HCT116 (cell line): ENCODE measurements at regions not wholly inside any gene's neighbourhood (a gene's known extent, or its start where the extent isn't known, plus 50 kb on each side); places are given as distances from the start of the nearest gene placed in this dataset.

Experiments
- ATAC-seq: fragments of 200-7000 bp; cut with Tn5 transposase; 2 replicates; pipeline ENCODE4 v1.9.1; 2020; ENCODE audit warnings: mild to moderate bottlenecking, moderate library complexity
- BruUV-seq: library from RNA; stranded (reverse); fragments of 400-500 nt; replicated peaks from 2 replicates; lab custom pipeline; 2021; lab: Mats Ljungman, UMichigan
- CTCF ChIA-PET: fragments of 300-600 bp; sonication (Branson Sonifier 250); formaldehyde crosslinking; loops from one replicate; lab custom pipeline; 2021; ENCODE audit warnings: antibody characterized with exemption; lab: Charles Lee
- POLR2A ChIA-PET: fragments of 300-600, 350-600 bp; sonication (Branson Sonifier 250); formaldehyde crosslinking; loops from one replicate; lab custom pipeline; 2021; ENCODE audit warnings: antibody characterized with exemption; lab: Charles Lee
- RAD21 ChIA-PET, 2 experiments: fragments of 300-600 bp; sonication (Branson Sonifier 250); formaldehyde crosslinking; loops; one replicate each; lab custom pipeline; 2023; ENCODE audit warnings: low total read pairs in 2 of 2; ENCODE audit not compliant: uncharacterized antibody in 2 of 2, unreplicated experiment in 2 of 2, low non-redundant PET in 1 of 2; lab: Charles Lee
- DNase-seq: peaks from one replicate; pipeline ENCODE4 v3.0.0-alpha.2; 2010; ENCODE audit warnings: low read depth, low spot score
- H2AFZ ChIP-seq: fragments of 200-600 bp; shearing (Covaris generic), sonication (generic); 2 replicates; pipeline ENCODE4 v1.6.1; 2017; ENCODE audit warnings: low read depth, mixed run types, mixed read lengths, antibody characterized with exemption, low read length; ENCODE audit not compliant: poor library complexity, severe bottlenecking
- H3K27ac ChIP-seq: 2 replicates; pipeline ENCODE4 v1.5.1; 2012; ENCODE audit warnings: low read depth, low read length
- H3K27me3 ChIP-seq: fragments of 200-600 bp; sonication (generic); 2 replicates; pipeline ENCODE4 v1.6.1; 2016; ENCODE audit warnings: mixed run types, low read length, mixed read lengths; ENCODE audit not compliant: insufficient read depth
- H3K36me3 ChIP-seq, 2 experiments: fragments of 200-500 bp in 1 of 2; fragments of 200-600 bp in 1 of 2; sonication (Bioruptor generic) in 1 of 2; sonication (generic) in 1 of 2; 2 replicates each; pipeline versions ENCODE4 v1.5.1 to v1.6.1; 2014 to 2016; ENCODE audit warnings: low read length in 2 of 2, inconsistent platforms in 1 of 2, mixed read lengths in 1 of 2, mixed run types in 1 of 2; ENCODE audit not compliant: insufficient read depth in 2 of 2, control insufficient read depth in 1 of 2
- H3K4me1 ChIP-seq, 2 experiments: fragments of 200-600 bp in 1 of 2; sonication (generic) in 1 of 2; 2 replicates each; pipeline versions ENCODE4 v1.5.1 to v1.6.1; 2012 to 2017; ENCODE audit warnings: low read length in 2 of 2, inconsistent platforms in 1 of 2, mild to moderate bottlenecking in 1 of 2, mixed read lengths in 1 of 2, mixed run types in 1 of 2, moderate library complexity in 1 of 2; ENCODE audit not compliant: insufficient read depth in 2 of 2, control insufficient read depth in 1 of 2
- H3K4me2 ChIP-seq: fragments of 200-600 bp; sonication (generic); 2 replicates; pipeline ENCODE4 v1.6.1; 2017; ENCODE audit warnings: mixed run types, low read length, mixed read lengths
- H3K4me3 ChIP-seq, 2 experiments: fragments of 200-600 bp in 1 of 2; sonication (generic) in 1 of 2; replicated peaks in 1 of 2; 2 replicates each; pipeline ENCODE4 v1.5.1; 2011 to 2016; ENCODE audit warnings: low read length in 2 of 2, control low read depth in 1 of 2, low read depth in 1 of 2, mild to moderate bottlenecking in 1 of 2, mixed read lengths in 1 of 2, mixed run types in 1 of 2
- H3K79me2 ChIP-seq: fragments of 200-600 bp; sonication (generic); 2 replicates; pipeline ENCODE4 v1.6.1; 2017; ENCODE audit warnings: mild to moderate bottlenecking, mixed run types, low read length, moderate library complexity, mixed read lengths; ENCODE audit not compliant: insufficient read depth
- H3K9ac ChIP-seq: fragments of 200-600 bp; sonication (generic); 2 replicates; pipeline ENCODE4 v1.6.1; 2016; ENCODE audit warnings: low read length, mixed read lengths
- H3K9me2 ChIP-seq: fragments of 200-600 bp; sonication (generic), shearing (Covaris generic); 2 replicates; pipeline ENCODE4 v1.6.1; 2017; ENCODE audit warnings: mixed run types, mild to moderate bottlenecking, moderate library complexity; ENCODE audit not compliant: insufficient read depth
- H3K9me3 ChIP-seq, 2 experiments: fragments of 200-500 bp in 1 of 2; fragments of 200-600 bp in 1 of 2; sonication (Bioruptor generic) in 1 of 2; sonication (generic) in 1 of 2; 2 replicates each; pipeline ENCODE4 v1.6.1; 2014 to 2017; ENCODE audit warnings: low read length in 2 of 2, mixed read lengths in 2 of 2, inconsistent platforms in 1 of 2, low read depth in 1 of 2, mild to moderate bottlenecking in 1 of 2, mixed run types in 1 of 2, moderate library complexity in 1 of 2; ENCODE audit not compliant: control insufficient read depth in 1 of 2, insufficient read depth in 1 of 2
- H4K20me1 ChIP-seq: fragments of 200-600 bp; sonication (generic), shearing (Covaris generic); 2 replicates; pipeline ENCODE4 v1.6.1; 2017; ENCODE audit warnings: mixed run types, mild to moderate bottlenecking, moderate library complexity; ENCODE audit not compliant: insufficient read depth
- CBX3 ChIP-seq: IDR thresholded peaks from 2 replicates; pipeline ENCODE4 v1.6.1; 2012; ENCODE audit warnings: low read depth
- EGR1 ChIP-seq: IDR thresholded peaks from 2 replicates; pipeline ENCODE4 v1.6.1; 2012; ENCODE audit warnings: low read depth
- EZH2 ChIP-seq: fragments of 200-600 bp; sonication (generic); IDR thresholded peaks from 2 replicates; pipeline ENCODE4 v1.6.1; 2017; ENCODE audit warnings: antibody characterized with exemption, mixed run types
- EZH2phosphoT487 ChIP-seq: fragments of 200-600 bp; IDR thresholded peaks from 2 replicates; pipeline ENCODE4 v1.6.1; 2018; ENCODE audit warnings: antibody characterized with exemption, borderline replicate concordance
- JUND ChIP-seq: IDR thresholded peaks from 2 replicates; pipeline ENCODE4 v1.6.1; 2012
- MAX ChIP-seq: IDR thresholded peaks from 2 replicates; pipeline ENCODE4 v1.6.1; 2012
- POLR2A ChIP-seq: IDR thresholded peaks from 2 replicates; pipeline ENCODE4 v1.7.0; 2011; ENCODE audit warnings: borderline replicate concordance; ENCODE audit not compliant: insufficient read depth, insufficient read length; ENCODE audit errors: extremely low read depth
- RAD21 ChIP-seq: IDR thresholded peaks from 2 replicates; pipeline ENCODE4 v1.6.1; 2012; ENCODE audit warnings: low read depth, mild to moderate bottlenecking
- REST ChIP-seq: IDR thresholded peaks from 2 replicates; pipeline ENCODE4 v1.6.1; 2012; ENCODE audit warnings: low read depth
- SRF ChIP-seq: IDR thresholded peaks from 2 replicates; pipeline ENCODE4 v1.6.1; 2012; ENCODE audit warnings: low read depth
- YY1 ChIP-seq: IDR thresholded peaks from 2 replicates; pipeline ENCODE4 v1.6.1; 2011; ENCODE audit warnings: low read length, low read depth, moderate library complexity, mild to moderate bottlenecking; ENCODE audit not compliant: insufficient replicate concordance; ENCODE audit errors: extremely low read depth
- ZBTB33 ChIP-seq: IDR thresholded peaks from 2 replicates; pipeline ENCODE4 v1.6.1; 2011; ENCODE audit warnings: mild to moderate bottlenecking, low read length, moderate library complexity; ENCODE audit not compliant: insufficient replicate concordance; ENCODE audit errors: extremely low read depth
- intact Hi-C: fragments of 100-400 bp; cut with micrococcal nuclease; formaldehyde crosslinking; loops from 2 replicates; pipeline ENCODE4 v1.10.0; 2022
- TF ChIP-seq, protein P1 (sequence below): IDR thresholded peaks from 2 replicates; pipeline ENCODE4 v1.6.1; 2012

GRCh38 chr6:149248693-149249369, 68.7 kb upstream of the TAB2 start:
- H3K4me1 ChIP-seq: peaks cover 11 to 15% of the 10 kb centered on the region in 2 experiments; a peak in 3 of 4 replicates
- H3K9me3 ChIP-seq: no peaks in the 10 kb centered on the region
- H2AFZ ChIP-seq: peak overlapping the region; percentile 23
- no peaks in the 10 kb centered on the region for H4K20me1 ChIP-seq
- no peaks in the 10 kb centered on the region for H3K9me2 ChIP-seq
- H3K79me2 ChIP-seq: no peaks in the 10 kb centered on the region
- no peak overlapping the region for H3K27ac ChIP-seq
- intact Hi-C loops: no loop called here
- H3K36me3 ChIP-seq: no peaks in the 10 kb centered on the region
- CTCF ChIA-PET: no interaction called here
- DNase-seq (peak; percentile 21), ATAC-seq (peak; percentile 86)
- POLR2A ChIA-PET: no interaction called here
- RAD21 ChIA-PET: no interaction called here
- H3K27me3 ChIP-seq: no peaks in the 10 kb centered on the region
- peak; percentile 53; the same call in 1 of the 2 replicates for TF ChIP-seq CBX3
- TF ChIP-seq EGR1: no peak
- TF ChIP-seq ZBTB33: no peak
- no peak for TF ChIP-seq EZH2phosphoT487
- no peak for TF ChIP-seq JUND
- TF ChIP-seq RAD21: 0 out of 2 replicates have a peak, but pooled peaks have one; percentile 4
- TF ChIP-seq EZH2: no peak
- TF ChIP-seq POLR2A: no peak
- no peak for TF ChIP-seq REST
- TF ChIP-seq YY1: no peak
- TF ChIP-seq, protein P1, sequence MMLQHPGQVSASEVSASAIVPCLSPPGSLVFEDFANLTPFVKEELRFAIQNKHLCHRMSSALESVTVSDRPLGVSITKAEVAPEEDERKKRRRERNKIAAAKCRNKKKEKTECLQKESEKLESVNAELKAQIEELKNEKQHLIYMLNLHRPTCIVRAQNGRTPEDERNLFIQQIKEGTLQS: no peak
- TF ChIP-seq MAX: 0 out of 2 replicates have a peak, but pooled peaks have one; percentile 9
- TF ChIP-seq SRF: no peak
- no peak overlapping the region for H3K4me2 ChIP-seq
- no peak overlapping the region for H3K4me3 ChIP-seq
- no peak overlapping the region for H3K9ac ChIP-seq
- no TSS peak for BruUV-seq
